Right atrium auricular region (tissue), 2 donors: ENCODE measurements at regions not wholly inside any gene's neighbourhood (a gene's known extent, or its start where the extent isn't known, plus 50 kb on each side); places are given as distances from the start of the nearest gene placed in this dataset.

Experiments used
- DNase-seq: peaks from one replicate; pipeline ENCODE4 v3.0.0-alpha.2; 2019; ENCODE audit warnings: low spot score
- H3K27ac ChIP-seq, 2 donors: fragments of 200-600 bp; sonication (generic); 1 replicate in 1 of 2; 2 replicates in 1 of 2; pipeline ENCODE4 v1.5.1; 2016 to 2019
- H3K27me3 ChIP-seq, 2 donors: fragments of 200-600 bp; sonication (generic); one replicate each; pipeline versions ENCODE4 v1.5.1 to v1.6.0; 2017 to 2019
- H3K36me3 ChIP-seq: fragments of 200-600 bp; sonication (generic); one replicate; pipeline ENCODE4 v1.5.1; 2016
- H3K4me1 ChIP-seq, 2 donors: fragments of 200-600 bp; sonication (generic); one replicate each; pipeline versions ENCODE4 v1.5.1 to v1.6.0; 2017 to 2019
- H3K4me3 ChIP-seq, 2 donors: fragments of 200-600 bp; sonication (generic); 1 replicate in 1 of 2; 2 replicates in 1 of 2; pipeline ENCODE4 v1.5.1; 2017 to 2019; ENCODE audit warnings: mild to moderate bottlenecking in 1 of 2, moderate library complexity in 1 of 2
- H3K9me3 ChIP-seq, 2 donors: fragments of 200-600 bp; sonication (generic); one replicate each; pipeline ENCODE4 v1.5.1; 2019
- CTCF ChIP-seq, 2 donors: fragments of 200-600 bp; sonication (generic); IDR thresholded peaks; one replicate each; pipeline ENCODE4 v1.5.1; 2019; ENCODE audit warnings: antibody characterized with exemption in 2 of 2

- Histone ChIP-seq H3K4me1 (no peaks in the 10 kb centered on the region), H3K27ac (no peak overlapping the region), H3K9me3 (no peaks in the 10 kb centered on the region), H3K27me3 (no peaks in the 10 kb centered on the region), H3K4me3 (no peak overlapping the region), H3K36me3 (no peaks in the 10 kb centered on the region)
- no peak for DNase-seq
- no peak for TF ChIP-seq CTCF (IDR thresholded peaks at IDR 0.05)
These were observed 415.9 kb upstream of the SYT1 start for GRCh38 chr12:78448692-78449091.

- no peaks in the 10 kb centered on the region for H3K36me3 ChIP-seq
- TF ChIP-seq CTCF (IDR thresholded peaks at IDR 0.05) = no peak
- no peak for DNase-seq
- no peak overlapping the region for H3K4me3 ChIP-seq
- no peak overlapping the region for H3K27ac ChIP-seq
- H3K27me3 ChIP-seq = no peaks in the 10 kb centered on the region
- H3K4me1 ChIP-seq = no peaks in the 10 kb centered on the region
- H3K9me3 ChIP-seq = peaks cover 0 to 5% of the 10 kb centered on the region in 2 donors
These were observed 408.6 kb upstream of the SYT1 start for GRCh38 chr12:78455991-78456390.

- Histone ChIP-seq H3K27ac (no peak overlapping the region), H3K9me3 (peaks cover 0 to 5% of the 10 kb centered on the region in 2 donors), H3K27me3 (no peaks in the 10 kb centered on the region), H3K36me3 (no peaks in the 10 kb centered on the region), H3K4me3 (no peak overlapping the region), H3K4me1 (no peaks in the 10 kb centered on the region)
- TF ChIP-seq CTCF (IDR thresholded peaks at IDR 0.05) = no peak
- DNase-seq = no peak
These were observed 406.6 kb upstream of the SYT1 start for GRCh38 chr12:78457938-78458337.

- Histone ChIP-seq H3K4me3 (no peak overlapping the region), H3K36me3 (no peaks in the 10 kb centered on the region), H3K27ac (no peak overlapping the region), H3K4me1 (no peaks in the 10 kb centered on the region), H3K9me3 (no peaks in the 10 kb centered on the region), H3K27me3 (no peaks in the 10 kb centered on the region)
- peak in 1 of 2 donors; percentile 21 for TF ChIP-seq CTCF (IDR thresholded peaks at IDR 0.05)
- DNase-seq = no peak
These were observed 394.0 kb upstream of the SYT1 start for GRCh38 chr12:78470354-78471195.

- H3K27me3 ChIP-seq = no peaks in the 10 kb centered on the region
- H3K27ac ChIP-seq = no peak overlapping the region
- TF ChIP-seq CTCF (IDR thresholded peaks at IDR 0.05) = no peak
- DNase-seq = no peak
- H3K4me1 ChIP-seq = no peaks in the 10 kb centered on the region
- H3K9me3 ChIP-seq = no peaks in the 10 kb centered on the region
- H3K4me3 ChIP-seq = no peak overlapping the region
- H3K36me3 ChIP-seq = no peaks in the 10 kb centered on the region
These were observed 391.4 kb upstream of the SYT1 start for GRCh38 chr12:78473136-78473535.

- Histone ChIP-seq H3K4me1 (no peaks in the 10 kb centered on the region), H3K27ac (no peak overlapping the region), H3K27me3 (no peaks in the 10 kb centered on the region), H3K9me3 (no peaks in the 10 kb centered on the region), H3K36me3 (no peaks in the 10 kb centered on the region), H3K4me3 (no peak overlapping the region)
- TF ChIP-seq CTCF (IDR thresholded peaks at IDR 0.05) = no peak
- DNase-seq = no peak
These were observed 391.0 kb upstream of the SYT1 start for GRCh38 chr12:78473561-78473960.
